Islet precursor cell (in vitro differentiated cells): ENCODE measurements at regions not wholly inside any gene's neighbourhood (a gene's known extent, or its start where the extent isn't known, plus 50 kb on each side); places are given as distances from the start of the nearest gene placed in this dataset.

ENCODE experiments used
- DNase-seq: peaks from one replicate; pipeline ENCODE4 v3.0.0-alpha.2; 2018

DNA sequence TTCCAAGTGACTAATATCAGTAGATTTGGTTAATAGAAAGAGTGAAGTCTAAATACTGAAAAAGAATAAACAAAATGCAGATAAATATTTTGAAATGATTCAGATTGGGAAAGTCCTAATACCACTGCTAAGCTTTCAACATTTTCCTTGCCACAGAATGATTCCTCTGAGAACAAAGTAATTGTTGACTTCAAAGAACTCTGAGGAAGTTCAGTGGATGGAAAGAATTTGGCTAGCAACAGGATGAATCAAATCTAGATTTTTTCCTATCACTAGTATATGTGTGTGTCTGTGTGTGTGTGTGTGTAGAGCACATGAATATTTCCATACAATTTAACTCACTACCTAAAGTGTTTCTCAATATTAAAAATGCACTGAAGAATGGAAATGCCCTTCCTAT, 107.9 kb upstream of the PREP start:
- DNase-seq, result no peak

DNA sequence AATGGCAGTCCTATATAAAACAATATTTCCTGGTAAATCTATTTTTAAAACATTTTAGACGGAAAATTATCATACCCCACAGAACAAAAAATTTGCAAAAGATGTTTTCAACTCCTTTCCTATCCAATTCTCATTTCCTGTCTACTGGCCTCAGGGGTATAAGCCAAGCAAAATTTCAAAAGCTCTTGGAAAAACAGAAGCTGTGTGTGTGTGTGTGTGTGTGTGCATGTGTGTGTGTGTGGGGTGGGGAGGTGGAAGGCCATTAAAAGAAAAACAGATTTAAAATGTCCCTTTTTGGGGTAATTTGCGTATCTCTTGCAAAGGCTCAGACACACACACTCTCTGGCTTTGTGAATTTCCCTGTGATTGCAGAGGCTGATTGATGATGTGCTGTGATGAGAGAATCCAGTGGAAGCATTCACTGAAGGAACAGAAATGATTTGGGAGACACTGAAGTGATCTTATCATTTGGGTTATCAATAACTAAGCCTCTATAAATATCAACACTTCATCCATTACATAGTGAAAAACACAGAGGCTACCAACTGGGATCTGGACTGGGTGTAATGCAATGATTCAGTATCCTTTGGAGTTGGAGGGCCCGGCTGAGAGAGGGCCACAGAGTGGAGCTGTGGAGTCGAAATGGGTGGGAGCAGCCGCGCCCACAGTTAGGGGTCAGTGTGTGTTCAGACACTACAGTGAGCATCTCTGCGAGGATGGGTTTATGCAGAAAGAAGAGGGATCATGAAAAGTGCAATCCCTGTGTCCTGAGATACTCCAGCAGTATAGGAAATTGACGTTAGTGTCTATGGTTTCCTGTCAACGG, 106.8 kb upstream of the PREP start:
- peak; percentile 86 for DNase-seq

DNA sequence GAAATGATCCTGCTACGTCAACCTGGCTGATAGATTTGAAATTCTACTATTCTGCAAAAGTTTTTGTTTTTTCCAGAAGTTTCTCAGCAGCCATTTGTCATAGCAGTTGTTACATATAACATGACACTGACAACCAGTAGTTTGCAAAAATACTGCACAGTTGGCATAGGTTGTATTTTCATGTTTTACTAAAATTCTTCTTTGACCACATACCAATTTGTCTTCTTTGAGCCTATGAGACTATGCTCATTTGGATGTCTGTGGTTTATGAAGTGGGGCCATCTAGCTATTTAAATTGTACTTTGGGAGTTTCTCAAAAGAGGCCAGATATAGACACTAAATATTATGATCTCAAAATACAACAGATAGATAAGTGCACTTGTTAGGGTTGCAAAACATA, 104.9 kb upstream of the PREP start:
- DNase-seq, result no peak

DNA sequence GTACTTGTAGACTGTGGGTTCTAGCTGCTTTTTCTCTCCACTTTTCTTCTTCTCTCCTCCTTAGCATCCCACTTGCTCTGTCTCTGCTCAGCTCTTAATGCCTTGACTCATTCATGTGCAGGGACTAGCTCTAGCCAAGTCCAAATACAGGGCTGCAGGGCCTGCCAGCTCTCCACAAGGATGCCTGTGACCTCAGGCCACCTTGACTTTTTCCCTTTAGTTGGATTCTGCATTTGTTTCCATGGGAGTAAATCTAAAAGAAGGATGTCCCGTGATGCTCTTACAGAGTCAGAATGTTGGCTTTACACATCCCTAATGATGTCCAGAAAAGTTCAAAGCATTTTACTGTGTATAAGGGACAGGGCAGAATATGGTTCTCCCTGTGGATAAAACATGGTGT, 101.8 kb upstream of the PREP start:
- DNase-seq, result no peak

DNA sequence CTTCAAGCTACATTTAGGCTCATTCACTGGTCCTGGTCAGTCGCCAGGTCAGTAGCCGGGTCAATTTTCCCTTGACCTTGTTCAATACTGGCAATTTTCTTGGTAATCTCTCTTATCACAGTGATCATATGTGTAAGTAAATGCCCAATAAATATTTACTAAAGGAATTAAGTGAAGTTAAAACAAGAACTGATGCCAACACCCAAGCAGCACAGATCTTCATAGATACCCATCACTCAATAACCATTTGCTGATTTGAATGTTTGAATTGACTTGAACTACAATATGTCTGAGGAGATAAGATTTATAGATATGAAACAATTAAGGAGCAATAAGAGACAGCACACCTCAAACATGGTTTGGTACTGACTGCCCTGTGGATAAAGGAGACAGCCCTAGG, 100.8 kb upstream of the PREP start:
- DNase-seq, result no peak

DNA sequence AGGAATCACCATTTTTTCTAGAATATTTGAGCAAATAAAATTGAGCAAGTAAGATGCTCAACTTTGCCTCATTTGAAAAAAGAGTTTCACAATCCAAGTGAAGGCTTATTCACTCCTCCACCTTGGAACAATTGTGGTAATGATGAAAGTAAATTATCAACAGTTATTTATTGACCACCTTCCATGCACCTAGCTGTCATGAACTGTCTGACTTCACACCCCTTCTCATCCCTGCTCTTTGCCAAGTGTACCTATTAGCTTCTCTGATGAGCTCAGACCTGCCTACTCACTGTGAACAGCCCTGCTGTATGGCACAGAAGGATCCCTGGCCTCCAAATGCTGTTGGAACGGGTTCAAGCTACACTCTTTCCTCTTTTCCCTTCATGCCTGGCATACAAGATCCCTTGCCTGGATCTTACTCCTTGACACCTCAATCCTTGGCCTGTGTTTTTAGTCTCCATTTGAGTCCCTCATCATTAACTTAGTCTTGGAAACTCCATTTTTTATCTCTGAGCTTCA, 99.0 kb upstream of the PREP start:
- DNase-seq, result no peak

DNA sequence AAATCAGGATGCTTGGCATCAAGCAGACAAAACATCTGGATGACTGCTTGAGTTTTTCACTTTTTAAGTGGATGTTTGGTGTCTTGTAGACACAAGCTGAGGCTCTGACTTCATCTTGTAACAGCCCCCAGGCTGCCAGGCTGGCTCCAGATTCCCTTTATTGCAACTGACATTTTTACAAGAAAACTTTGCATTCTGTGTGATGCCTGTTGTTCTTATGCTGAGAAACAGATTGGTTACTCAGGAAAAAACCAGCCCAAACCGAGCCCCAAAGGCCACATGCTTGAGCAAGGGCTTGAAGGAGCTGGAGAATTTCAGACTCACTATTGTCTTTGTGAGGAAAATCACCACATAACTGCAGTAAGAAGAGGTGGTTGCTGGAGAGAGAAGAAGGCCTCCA, 98.4 kb upstream of the PREP start:
- no peak for DNase-seq

DNA sequence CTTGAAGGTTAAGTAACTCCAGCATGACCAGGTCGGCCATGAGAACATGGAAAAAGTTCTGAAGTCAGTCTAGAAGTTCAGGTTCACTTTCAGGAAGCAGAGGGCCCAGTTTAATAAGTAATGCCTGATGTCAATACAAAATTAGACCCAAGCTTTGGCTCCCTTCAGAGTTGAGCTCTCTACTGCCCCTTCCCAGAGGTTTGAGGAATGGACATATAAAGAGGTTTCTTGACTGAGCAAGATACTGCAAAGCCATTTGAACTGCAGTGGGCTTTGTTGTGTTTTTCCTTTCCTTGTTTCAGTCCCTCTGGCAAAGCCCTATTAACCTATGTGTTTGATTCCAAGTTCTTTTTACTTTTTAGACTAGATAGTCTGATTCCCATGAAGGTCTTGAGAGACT, 97.8 kb upstream of the PREP start:
- DNase-seq, result no peak

DNA sequence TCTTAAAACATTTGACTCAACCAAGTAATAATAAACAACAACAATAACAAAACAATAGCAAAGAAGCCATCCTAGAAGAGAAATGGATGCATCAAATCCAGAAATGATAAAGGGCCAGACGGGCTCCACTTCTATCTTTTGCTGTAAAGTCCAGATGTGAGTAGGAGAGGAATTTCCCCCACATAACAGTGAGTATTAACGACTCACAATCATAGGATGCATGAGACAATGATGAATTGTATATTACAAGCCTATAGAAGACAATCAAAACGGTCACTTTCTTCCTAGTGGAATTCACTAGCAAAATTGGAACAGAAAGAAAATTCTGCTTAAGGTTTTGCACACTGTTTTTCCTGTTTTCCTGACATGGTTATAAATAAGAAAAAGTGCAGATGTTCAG, 97.0 kb upstream of the PREP start:
- DNase-seq, result no peak

DNA sequence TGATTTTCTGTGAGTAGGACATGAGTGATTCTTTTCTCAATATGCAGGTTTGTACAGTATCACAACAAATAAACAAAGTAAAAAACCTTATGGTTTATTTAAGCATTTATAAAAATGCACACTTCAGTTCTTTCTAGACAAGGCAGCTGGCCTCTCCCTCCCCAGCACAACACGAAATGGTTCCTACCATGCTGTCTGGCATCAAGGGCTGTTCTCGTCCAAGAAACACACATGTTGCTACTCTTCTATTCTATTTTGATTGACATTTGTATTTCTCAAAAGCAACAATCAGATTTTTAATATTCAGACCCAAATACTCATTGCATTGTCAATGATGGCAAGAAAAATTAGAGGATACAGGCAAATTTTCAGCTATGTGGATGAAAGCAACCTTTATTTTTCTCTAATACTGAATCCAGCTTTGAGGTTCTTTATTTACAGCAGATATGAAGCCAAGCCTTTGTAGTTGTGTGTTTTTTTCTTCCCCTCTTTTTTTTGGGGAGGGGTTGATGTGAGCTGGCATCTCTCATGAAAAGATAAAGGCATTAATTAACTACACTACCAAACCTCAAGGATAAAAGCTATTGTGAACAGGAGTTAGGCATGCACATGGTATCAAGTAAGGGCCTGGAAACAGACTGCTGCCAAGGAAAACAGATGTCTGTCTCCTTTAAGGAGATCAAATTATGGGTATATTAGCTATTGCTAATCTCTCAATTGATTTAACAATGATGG, 96.4 kb upstream of the PREP start:
- no peak for DNase-seq

DNA sequence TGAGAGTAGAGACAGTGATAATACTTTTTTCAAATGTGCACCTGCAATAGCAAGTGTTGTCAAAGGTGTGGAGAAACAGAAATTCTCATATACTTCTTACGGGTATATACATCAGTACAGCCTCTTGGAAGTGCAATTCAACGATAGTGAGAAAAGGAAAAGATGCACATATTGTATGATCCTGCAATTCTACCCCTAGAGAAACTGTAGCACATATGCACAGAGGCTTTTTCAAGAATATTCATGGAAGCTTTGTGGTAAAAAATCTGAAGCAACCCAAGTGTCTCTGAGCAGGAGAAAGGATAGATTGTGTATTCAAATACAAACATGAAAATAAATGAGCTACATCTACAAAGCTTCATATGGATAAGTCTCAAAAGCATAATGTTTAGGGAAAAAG, 94.7 kb upstream of the PREP start:
- DNase-seq, result no peak

DNA sequence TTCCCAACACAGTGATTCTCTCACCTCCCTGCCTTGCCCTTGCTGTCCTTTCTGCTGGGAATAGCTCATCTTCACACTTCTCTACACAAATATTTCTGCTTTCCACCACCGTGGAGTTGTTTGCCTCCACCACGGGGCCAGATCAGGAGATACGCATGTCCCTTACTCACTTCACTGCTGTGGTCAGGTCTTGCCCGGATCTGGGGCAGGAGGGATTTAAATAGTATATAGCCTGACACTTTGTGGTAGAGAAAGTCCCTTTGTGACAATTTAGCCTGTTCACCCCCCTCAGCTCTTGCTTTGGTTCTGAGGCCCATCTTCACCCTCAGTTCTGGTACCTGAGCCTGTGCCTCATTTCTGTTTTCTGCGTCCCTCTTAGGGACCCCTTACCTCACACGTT, 92.6 kb upstream of the PREP start:
- DNase-seq, result no peak

DNA sequence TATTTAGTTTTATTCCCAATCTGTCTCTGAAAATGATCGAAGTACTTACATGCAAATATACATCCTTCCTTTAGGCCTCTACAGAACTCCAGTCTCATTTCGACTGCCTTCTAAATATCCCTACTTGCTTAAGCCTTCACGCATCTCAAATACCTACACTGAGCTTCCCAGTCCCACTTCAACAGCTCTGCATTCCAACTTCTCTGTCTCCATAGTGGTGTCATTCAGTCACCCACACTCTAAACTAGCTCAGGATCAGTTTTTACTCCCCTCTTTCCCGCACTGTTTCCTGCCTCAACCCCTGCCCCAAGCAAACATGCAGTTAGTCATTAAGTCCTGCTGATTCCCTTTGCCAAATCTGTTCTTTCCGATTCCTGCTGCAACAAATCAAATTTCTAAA, 91.8 kb upstream of the PREP start:
- DNase-seq, result no peak

DNA sequence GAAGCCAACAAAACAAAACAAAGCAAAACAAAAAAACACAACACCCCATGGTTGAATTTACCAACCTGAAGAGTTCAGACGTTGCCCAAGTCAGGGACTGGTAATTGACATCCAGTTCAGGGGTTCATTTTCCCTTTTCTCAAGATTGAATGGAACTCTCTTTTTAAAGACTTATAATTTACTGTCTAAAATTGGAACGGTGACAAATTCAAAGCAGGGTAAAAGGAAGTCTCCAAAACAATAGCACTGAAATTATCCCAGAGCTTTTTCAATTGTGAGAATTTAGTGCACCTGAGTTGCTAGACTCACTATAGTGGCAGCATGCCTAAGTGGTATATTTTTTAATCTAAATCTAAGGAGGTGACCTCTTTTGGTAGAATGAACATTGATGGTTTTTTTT, 90.9 kb upstream of the PREP start:
- no peak for DNase-seq

DNA sequence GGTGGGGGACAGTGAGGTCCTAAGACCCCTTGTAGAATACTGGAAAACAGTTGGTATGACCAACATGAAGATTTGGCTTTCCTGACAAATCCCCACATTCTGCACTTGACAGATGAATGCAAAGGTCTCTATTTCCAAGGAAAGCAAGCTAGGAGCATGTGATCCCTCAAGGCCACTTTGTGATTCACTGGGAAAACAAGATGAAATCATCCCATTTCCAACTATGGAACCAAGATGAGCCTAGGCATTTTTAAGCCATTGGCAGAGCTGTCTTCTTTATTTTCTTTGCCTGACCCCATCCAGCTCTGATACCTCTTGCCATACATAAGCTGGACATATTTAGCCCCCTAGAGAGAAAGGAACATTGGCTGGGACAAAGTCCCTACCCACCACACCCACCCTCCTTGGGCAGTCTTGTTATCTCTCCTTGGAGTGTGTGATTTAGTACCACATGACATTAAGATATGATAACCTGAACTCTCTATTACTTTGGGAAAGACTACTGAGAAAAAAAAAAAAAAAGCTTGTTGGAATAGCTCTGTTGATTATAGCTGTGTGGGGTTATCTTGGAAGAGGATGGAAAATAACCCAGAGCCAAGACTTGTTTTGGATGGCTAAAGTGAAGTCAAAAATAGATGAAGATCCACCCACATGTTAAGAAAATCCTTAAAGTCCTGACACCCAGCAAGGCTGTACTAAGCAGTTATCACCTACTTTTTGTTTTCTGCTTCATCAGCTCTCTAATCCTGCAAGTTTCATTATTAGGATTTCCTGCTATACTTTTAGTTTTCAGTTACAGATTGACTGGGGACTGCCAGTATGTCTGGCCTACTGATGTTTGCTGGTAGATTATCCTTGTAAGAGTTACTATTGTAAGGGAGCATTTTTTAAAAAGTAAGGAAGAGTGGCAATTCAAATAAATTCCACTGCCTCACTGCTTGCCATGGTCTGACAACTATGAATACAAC, 90.1 kb upstream of the PREP start:
- no peak for DNase-seq

DNA sequence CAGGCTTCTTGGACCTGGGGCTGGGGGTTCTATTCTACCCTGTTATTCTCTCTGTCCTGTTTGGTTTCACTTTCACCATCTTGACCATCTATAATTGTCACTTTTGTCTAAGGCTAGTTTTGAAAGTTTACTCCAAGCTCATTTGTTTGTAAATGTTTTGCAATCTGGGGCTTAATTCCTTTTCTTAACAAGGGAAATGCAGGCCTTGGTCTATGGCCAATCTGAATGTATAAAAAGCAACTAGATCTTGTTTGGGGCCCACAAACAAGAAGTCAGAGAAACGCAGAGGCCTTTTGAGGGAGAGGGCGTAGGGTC, 86.3 kb upstream of the PREP start:
- no peak for DNase-seq

DNA sequence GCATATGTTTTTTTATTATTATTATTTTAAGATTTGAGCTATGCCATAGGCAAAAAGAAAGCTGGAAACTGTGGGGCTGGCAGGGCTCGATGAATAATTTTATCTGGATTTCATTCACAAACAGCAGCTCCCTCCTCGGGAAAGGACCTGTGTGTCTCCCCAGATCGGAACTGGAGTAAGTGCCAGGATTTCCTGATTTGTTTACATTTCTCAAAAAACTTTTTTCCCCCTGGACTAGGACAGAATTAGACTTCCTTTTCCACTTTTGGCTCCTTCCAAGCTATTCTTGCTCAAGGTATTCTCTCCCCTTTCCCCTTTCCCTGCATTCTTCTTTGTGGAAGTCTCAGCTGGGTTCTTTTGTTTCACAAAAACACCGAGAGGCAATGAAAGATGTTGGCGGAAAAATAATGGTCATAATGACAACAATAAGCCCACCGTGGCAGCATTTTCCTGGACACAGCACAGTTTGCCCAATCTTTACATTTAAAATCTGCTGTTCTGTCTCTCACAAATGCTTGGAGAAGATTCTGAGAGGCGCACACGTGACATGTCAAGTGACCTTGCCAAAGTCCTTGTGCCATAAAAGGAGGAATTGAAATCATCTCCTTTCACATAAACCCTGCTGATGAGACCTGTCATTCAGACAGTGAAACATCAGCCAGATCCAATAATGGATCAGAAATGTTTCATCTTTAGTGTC, 85.8 kb upstream of the PREP start:
- DNase-seq, result no peak

DNA sequence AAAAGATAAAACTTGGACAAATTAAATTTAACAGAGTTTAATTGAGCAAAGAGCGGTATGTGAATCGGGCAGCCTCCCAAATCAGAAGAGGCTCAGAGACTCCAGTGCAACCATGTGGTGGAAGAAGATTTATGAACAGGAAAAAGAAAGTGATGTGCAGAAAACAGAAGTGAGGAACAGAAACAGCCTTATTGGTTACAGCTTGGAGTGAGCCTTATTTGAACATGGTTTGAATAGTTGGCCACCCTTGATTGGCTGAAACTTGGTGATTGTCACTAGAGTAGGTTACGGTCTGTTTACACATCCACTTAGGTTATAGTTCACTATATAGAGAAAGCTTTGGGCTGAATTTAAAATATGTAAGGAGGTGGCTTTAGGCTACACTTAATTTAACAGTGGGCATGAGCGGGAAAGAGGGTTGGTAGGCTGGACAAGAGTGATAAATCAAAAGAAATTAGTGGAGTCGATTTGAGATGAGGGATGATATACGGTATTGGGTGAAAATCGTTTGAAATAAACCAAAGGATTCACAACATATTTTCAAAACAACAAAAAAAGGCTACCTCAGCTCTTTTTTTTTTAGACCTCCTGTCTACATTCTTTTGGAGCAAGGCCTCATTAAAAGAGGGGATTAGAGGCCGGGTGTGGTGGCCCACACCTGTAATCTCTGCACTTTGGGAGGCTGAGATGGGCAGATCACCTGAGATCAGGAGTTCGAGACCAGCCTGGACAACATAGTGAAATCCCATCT, 84.3 kb upstream of the PREP start:
- no peak for DNase-seq

DNA sequence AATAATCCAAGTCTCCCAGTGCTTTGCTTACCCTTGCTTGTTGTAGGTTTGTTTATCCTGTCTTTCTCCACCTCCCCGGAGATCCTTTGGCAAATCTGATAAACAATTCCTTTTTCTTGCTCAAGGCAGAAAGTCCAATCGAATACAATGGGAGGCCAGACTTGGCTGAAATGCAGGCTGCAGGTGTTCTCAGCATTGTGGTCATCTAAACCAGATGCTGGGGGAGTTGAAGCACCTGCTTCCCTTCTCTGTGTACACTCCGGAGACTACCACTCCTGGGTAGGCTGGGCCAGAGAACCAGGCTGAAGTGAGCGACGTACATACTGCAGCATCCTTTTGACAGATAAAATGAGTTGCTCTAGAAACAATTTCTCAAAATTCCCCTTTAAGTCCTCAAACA, 82.6 kb upstream of the PREP start:
- no peak for DNase-seq

DNA sequence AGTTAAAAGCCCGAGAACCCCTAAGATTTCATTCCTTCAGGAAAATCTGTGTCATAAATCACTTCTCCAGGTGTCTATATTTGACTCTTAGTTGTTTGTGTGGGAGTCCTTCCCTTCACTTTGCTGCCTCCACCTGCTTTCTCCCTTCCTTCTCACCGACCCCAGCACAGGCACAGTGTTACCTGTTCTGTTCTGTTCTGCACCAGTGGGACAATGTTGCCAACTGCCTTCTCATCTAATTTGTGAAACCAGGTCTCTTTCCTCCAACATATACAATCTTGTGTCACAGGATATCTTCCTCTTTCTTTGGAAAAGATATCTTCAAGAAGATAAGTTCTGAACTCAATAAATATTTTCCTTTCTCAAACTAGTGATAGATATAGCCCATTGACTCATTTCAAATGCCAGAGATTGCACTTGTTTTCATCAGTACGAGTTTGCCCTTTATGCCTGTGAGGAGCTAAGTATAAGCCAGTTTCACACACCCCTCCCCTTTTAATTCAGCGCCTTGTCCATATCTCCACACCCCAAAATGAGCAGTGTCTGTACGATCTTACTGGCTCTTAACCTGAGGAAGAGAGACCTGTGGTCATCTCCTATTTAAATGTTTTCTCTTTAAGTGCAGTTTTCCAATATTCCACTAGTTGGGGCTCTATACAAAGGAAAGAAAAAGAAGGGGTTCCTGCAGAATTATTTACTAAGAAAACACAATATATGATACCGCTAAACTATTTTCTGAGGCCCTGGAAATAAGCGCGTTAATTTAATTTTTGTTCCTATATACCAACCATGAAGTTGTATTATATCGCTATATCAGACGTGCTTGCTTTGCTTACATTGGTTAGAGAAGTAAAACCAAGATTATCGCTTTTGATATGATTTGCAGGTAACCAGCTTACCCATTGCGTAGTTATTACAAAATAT, 81.6 kb upstream of the PREP start:
- DNase-seq, result no peak

DNA sequence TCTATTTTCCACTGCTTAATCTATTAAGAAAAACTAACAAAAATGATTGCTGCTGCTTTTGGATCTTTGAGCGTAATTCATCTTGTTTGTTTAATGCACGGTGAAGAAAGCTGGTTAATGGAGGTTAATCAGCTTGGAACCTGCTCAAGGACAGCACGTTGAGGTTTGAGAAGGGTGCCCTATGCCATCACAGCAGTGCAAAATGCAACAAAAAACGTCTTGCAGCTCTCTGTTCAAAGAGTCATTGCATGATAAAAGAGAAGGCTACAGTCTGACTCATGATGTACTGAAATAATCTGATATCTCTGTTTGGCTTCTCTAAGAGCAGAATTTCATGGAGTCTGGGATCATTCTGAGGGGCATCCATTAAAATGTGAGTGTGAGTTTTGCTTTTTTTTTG, 80.6 kb upstream of the PREP start:
- no peak for DNase-seq
